Loucy (cell line): ENCODE measurements at regions not wholly inside any gene's neighbourhood (a gene's known extent, or its start where the extent isn't known, plus 50 kb on each side); places are given as distances from the start of the nearest gene placed in this dataset.
"Not testable (repeated sequence)": the region's sequence is repeated elsewhere in the genome, so short reads cannot be mapped to it uniquely, and the experiment has no call there.

ENCODE experiments used
- EZH2phosphoT487 ChIP-seq: fragments of 200-600 bp; IDR thresholded peaks from 2 replicates; pipeline ENCODE4 v1.6.1; 2018; ENCODE audit warnings: antibody characterized with exemption, mild to moderate bottlenecking, moderate library complexity, borderline replicate concordance
- TF ChIP-seq, protein P1 (sequence below): fragments of 200-600 bp; sonication (generic); conservative IDR thresholded peaks from 2 replicates; pipeline ENCODE4 v1.5.1; 2014; ENCODE audit warnings: mild to moderate bottlenecking, antibody characterized with exemption, low read length

DNA sequence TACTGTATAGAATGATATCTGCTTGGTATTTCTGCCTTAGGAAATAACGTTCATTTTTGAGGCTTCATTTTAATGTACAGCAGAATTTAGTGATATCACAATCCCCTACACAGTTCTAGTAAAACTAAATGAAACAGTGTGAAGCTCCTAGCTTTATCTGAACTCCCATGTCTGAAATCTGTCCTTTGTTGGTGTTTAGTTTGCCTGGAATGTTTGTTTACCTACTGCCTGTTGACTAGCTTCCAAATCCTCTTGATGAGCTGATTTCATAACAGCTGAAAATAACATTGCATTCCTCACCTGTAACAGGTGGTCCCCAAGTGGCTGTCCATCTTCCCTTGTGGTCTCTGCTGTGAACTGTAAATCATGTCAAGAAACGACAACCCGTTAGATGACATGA is 629.1 kb downstream of the TTLL7 start:
- TF ChIP-seq, protein P1, sequence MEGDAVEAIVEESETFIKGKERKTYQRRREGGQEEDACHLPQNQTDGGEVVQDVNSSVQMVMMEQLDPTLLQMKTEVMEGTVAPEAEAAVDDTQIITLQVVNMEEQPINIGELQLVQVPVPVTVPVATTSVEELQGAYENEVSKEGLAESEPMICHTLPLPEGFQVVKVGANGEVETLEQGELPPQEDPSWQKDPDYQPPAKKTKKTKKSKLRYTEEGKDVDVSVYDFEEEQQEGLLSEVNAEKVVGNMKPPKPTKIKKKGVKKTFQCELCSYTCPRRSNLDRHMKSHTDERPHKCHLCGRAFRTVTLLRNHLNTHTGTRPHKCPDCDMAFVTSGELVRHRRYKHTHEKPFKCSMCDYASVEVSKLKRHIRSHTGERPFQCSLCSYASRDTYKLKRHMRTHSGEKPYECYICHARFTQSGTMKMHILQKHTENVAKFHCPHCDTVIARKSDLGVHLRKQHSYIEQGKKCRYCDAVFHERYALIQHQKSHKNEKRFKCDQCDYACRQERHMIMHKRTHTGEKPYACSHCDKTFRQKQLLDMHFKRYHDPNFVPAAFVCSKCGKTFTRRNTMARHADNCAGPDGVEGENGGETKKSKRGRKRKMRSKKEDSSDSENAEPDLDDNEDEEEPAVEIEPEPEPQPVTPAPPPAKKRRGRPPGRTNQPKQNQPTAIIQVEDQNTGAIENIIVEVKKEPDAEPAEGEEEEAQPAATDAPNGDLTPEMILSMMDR = not testable (repeated sequence)
- not testable (repeated sequence) for TF ChIP-seq EZH2phosphoT487
